GM20000 (cell line): ENCODE measurements at regions not wholly inside any gene's neighbourhood (a gene's known extent, or its start where the extent isn't known, plus 50 kb on each side); places are given as distances from the start of the nearest gene placed in this dataset.

ENCODE experiments used
- DNase-seq: peaks from one replicate; pipeline ENCODE4 v3.0.0; 2012; ENCODE audit warnings: low spot score
- CTCF ChIP-seq: IDR thresholded peaks from 2 replicates; pipeline ENCODE4 v1.5.1; 2012; ENCODE audit warnings: mild to moderate bottlenecking, control low read depth; ENCODE audit errors: extremely low read depth, missing control alignments

GRCh38 chr4:153934688-153935017 is 145.8 kb upstream of the SFRP2 start:
- TF ChIP-seq CTCF, result no peak

GRCh38 chr4:153933915-153934687 is 145.2 kb upstream of the SFRP2 start:
- no peak for DNase-seq
- TF ChIP-seq CTCF, result no peak

More at GRCh38 chr4:153934688-153935017, 145.8 kb upstream of the SFRP2 start:
- no peak for DNase-seq

GRCh38 chr4:153931804-153932203 is 142.9 kb upstream of the SFRP2 start:
- no peak for DNase-seq
- no peak for TF ChIP-seq CTCF

GRCh38 chr4:153929675-153930074 is 140.8 kb upstream of the SFRP2 start:
- no peak for DNase-seq
- TF ChIP-seq CTCF, result no peak

DNA sequence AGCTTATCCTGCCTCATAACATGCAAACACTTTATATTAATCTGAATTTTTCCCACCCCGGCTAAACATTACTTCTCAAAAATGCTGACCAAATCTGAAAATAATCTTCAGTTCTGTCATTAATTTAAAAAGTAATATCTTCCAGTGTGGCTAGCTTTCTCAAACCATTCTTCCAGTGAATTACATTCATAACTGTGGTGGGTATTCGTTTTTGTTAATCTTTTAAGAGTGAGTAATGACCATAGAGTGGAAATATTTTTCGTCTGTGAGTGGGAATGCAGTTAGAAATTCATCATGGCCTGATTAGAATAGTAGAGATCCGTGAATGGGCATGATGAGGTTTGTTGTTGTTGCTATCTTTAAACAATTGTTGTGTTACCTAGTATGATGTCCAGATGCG is 138.6 kb upstream of the SFRP2 start:
- no peak for TF ChIP-seq CTCF
- no peak for DNase-seq

DNA sequence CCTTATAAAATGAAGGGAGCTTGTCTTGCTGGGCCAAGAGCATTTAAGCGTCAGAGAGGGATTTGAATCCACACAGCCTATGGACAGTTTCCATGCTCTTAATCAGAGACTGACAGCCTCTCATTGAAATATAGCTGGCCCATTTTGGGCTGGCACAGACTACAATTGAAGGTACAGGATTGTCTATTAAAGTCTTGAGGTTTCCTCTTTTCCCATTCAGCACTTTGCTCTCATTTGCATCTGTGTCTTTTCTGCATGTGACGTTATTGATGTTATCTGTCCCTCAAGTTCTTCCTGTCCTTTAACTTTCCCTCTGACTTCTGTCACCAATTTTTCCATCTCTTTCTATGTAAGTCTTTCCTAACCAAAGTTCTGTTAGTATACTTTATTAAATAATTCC is 133.3 kb upstream of the SFRP2 start:
- no peak for DNase-seq
- no peak for TF ChIP-seq CTCF

DNA sequence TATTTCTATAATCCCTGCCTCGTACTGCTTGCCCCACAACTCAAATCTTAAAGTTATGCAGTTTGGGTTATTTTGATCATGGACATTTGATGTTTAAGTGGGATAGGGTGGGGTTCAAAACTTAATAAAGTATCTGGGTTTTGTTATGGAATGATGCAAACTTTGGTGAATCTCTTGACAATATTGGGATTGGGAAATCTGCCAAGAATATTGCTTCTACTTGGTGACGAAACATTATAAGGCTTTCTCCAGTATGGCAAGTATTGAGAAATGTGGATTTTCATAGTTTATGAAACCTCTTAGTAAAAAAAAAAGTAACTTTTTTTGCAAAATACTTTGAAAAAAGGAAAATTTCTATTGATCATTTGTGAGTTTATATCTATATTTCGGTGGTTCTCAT is 130.8 kb upstream of the SFRP2 start:
- TF ChIP-seq CTCF, result no peak
- DNase-seq, result no peak
